ENCODE measurements at regions not wholly inside any gene's neighbourhood (a gene's known extent, or its start where the extent isn't known, plus 50 kb on each side); places are given as distances from the start of the nearest gene placed in this dataset.

- TF ChIP-seq PPARA (CRISPR knock-in tag; IDR thresholded peaks at IDR 0.05; ENCODE audit: borderline replicate concordance) (no peak), ZFP30 (CRISPR knock-in tag; IDR thresholded peaks at IDR 0.05) (no peak), PATZ1 (CRISPR knock-in tag; IDR thresholded peaks at IDR 0.05; ENCODE audit: borderline replicate concordance) (no peak), ZNF8 (CRISPR knock-in tag; IDR thresholded peaks at IDR 0.05) (no peak)
Measured at GRCh38 chr7:13312307-13312706, 624.9 kb downstream of the ARL4A start.

Measured in SK-N-SH treated with all-trans-retinoic acid at 6 μM for 48 hours (cell line).